ENCODE measurements at regions not wholly inside any gene's neighbourhood (a gene's known extent, or its start where the extent isn't known, plus 50 kb on each side); places are given as distances from the start of the nearest gene placed in this dataset.
"Not testable (repeated sequence)": the region's sequence is repeated elsewhere in the genome, so short reads cannot be mapped to it uniquely, and the experiment has no call there.

GRCh38 chr16:80906169-80906568 is 100.5 kb downstream of the CMC2 start:
- TF ChIP-seq CTCF (conservative IDR thresholded peaks at IDR 0.05 in 1 of 2, IDR thresholded peaks at IDR 0.05 in 1 of 2; ENCODE audit: extremely low read depth in 1 of 2, insufficient read depth in 1 of 2, low read depth in 1 of 2, low read length in 2 of 2); EZH2 (IDR thresholded peaks at IDR 0.05; ENCODE audit: borderline replicate concordance, low read length): not testable (repeated sequence)

Measured in mammary epithelial cell (primary cell).